Suprapubic skin (tissue), 3 donors: ENCODE measurements at regions not wholly inside any gene's neighbourhood (a gene's known extent, or its start where the extent isn't known, plus 50 kb on each side); places are given as distances from the start of the nearest gene placed in this dataset.

ENCODE experiments used
- POLR2A ChIP-seq, 2 donors: fragments of 450-650 bp; IDR thresholded peaks; one replicate each; pipeline ENCODE4 v1.6.1; 2017; ENCODE audit warnings: antibody characterized with exemption in 2 of 2, mild to moderate bottlenecking in 2 of 2, moderate library complexity in 2 of 2
- TF ChIP-seq, protein P1 (sequence below), 2 donors: fragments of 200-600 bp in 1 of 2; fragments of 450-650 bp in 1 of 2; sonication (generic) in 1 of 2; IDR thresholded peaks; one replicate each; pipeline ENCODE4 v1.5.1; 2016 to 2019; ENCODE audit warnings: antibody characterized with exemption in 2 of 2, mild to moderate bottlenecking in 1 of 2, moderate library complexity in 1 of 2

DNA sequence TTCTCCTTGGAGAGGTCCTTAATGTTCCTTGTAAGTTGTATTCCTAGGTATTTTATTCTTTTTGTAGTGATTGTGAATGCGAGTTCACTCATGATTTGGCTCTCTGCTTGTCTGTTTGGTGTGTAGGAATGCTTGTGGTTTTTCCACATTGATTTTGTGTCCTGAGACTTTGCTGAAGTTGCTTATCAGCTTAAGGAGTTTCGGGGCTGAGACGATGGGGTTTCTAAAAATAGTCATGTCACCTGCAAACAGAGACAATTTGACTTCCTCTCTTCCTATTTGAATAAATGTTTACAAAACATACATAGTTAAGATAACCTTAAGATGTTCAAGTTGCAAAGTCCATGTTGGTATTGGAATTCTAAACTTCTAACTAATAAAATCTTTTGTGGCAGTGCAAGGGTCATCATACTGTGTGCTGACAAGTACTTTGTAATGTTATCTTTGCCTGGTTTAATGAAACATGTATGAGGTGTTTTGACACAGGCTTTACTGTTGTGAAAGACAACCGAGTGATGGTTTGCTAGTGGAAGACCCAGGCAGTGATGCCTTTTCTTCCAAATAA lies 286.2 kb downstream of the MRPS30 start:
- no peak for TF ChIP-seq POLR2A (IDR thresholded peaks at IDR 0.05)
- TF ChIP-seq, protein P1, sequence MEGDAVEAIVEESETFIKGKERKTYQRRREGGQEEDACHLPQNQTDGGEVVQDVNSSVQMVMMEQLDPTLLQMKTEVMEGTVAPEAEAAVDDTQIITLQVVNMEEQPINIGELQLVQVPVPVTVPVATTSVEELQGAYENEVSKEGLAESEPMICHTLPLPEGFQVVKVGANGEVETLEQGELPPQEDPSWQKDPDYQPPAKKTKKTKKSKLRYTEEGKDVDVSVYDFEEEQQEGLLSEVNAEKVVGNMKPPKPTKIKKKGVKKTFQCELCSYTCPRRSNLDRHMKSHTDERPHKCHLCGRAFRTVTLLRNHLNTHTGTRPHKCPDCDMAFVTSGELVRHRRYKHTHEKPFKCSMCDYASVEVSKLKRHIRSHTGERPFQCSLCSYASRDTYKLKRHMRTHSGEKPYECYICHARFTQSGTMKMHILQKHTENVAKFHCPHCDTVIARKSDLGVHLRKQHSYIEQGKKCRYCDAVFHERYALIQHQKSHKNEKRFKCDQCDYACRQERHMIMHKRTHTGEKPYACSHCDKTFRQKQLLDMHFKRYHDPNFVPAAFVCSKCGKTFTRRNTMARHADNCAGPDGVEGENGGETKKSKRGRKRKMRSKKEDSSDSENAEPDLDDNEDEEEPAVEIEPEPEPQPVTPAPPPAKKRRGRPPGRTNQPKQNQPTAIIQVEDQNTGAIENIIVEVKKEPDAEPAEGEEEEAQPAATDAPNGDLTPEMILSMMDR (IDR thresholded peaks at IDR 0.05), result no peak
